Parathyroid adenoma (tissue), 2 donors: ENCODE measurements at regions not wholly inside any gene's neighbourhood (a gene's known extent, or its start where the extent isn't known, plus 50 kb on each side); places are given as distances from the start of the nearest gene placed in this dataset.

ENCODE experiments used
- H2AFZ ChIP-seq: fragments of 300-600 bp; sonication (generic); one replicate; pipeline ENCODE4 v1.7.0; 2017; ENCODE audit warnings: antibody characterized with exemption, mild to moderate bottlenecking
- H3K27ac ChIP-seq: fragments of 300-600 bp; sonication (generic); one replicate; pipeline ENCODE4 v1.7.0; 2017
- H3K27me3 ChIP-seq: fragments of 300-600 bp; sonication (generic); one replicate; pipeline ENCODE4 v1.7.0; 2017; ENCODE audit warnings: low read length; ENCODE audit not compliant: control insufficient read depth, insufficient read depth
- H3K36me3 ChIP-seq: fragments of 300-600 bp; sonication (generic); one replicate; pipeline ENCODE4 v1.7.0; 2017; ENCODE audit warnings: low read length; ENCODE audit not compliant: control insufficient read depth, insufficient read depth
- H3K4me1 ChIP-seq: fragments of 300-600 bp; sonication (generic); one replicate; pipeline ENCODE4 v1.7.0; 2017; ENCODE audit warnings: control low read depth
- H3K4me2 ChIP-seq: fragments of 300-600 bp; sonication (generic); one replicate; pipeline ENCODE4 v1.7.0; 2017; ENCODE audit warnings: low read length
- H3K4me3 ChIP-seq: fragments of 300-600 bp; sonication (generic); one replicate; pipeline ENCODE4 v1.7.0; 2017; ENCODE audit warnings: low read depth, low read length
- H3K79me2 ChIP-seq: fragments of 300-600 bp; sonication (generic); one replicate; pipeline ENCODE4 v1.7.0; 2017; ENCODE audit warnings: control low read depth
- H3K9ac ChIP-seq: fragments of 300-600 bp; sonication (generic); one replicate; pipeline ENCODE4 v1.7.0; 2017; ENCODE audit warnings: mild to moderate bottlenecking
- H3K9me3 ChIP-seq: fragments of 300-600 bp; sonication (generic); one replicate; pipeline ENCODE4 v1.7.0; 2017; ENCODE audit warnings: low read length; ENCODE audit not compliant: control insufficient read depth
- TF ChIP-seq, protein P1 (sequence below): fragments of 300-600 bp; sonication (generic); IDR thresholded peaks from one replicate; pipeline ENCODE4 v1.7.0; 2017; ENCODE audit warnings: antibody characterized with exemption, mild to moderate bottlenecking
- donor health status: primary hyperparathyroidism.

DNA sequence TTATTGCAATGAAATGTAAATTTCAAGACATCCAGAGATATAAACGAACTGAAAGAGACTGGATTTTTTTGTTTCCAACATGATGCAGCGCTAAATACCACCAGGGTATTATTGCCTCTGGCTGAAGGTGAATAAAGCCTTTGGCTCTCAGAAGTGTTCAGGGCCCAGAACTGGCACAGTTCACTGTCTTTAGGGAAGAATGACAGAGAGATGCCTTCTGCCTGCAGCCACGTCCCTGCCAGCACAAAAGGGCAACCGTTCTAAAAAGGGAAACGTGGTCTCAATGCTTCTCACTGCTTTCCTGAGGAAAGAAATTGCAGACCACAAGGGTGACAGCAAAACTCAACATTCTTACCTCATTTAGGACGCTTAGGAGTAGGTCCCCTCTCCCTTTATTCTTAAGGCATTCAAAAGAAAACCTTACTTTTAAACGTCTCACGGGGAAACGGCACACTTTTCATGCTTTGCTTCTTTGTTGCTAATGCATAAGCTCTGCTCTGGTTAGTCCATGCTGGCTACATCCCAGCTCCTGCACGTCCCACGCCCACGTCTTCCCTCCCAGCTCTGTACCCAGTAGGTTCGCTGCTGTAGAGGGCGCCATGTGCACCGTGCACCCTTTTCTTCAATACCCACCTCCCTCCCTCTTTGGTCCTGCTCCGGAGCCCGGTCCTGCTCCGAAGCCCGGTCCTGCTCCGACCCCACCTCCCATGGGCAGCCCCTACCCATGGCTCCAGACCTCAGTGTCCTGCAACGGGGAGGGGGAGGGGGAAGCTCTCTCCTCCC, 171.0 kb downstream of the HRH4 start:
- H3K27ac ChIP-seq, result no peak overlapping the region
- no peaks in the 10 kb centered on the region for H3K36me3 ChIP-seq
- H3K4me3 ChIP-seq, result no peak overlapping the region
- H2AFZ ChIP-seq, result no peak overlapping the region
- no peaks in the 10 kb centered on the region for H3K79me2 ChIP-seq
- H3K27me3 ChIP-seq, result no peaks in the 10 kb centered on the region
- H3K4me2 ChIP-seq, result no peak overlapping the region
- TF ChIP-seq, protein P1, sequence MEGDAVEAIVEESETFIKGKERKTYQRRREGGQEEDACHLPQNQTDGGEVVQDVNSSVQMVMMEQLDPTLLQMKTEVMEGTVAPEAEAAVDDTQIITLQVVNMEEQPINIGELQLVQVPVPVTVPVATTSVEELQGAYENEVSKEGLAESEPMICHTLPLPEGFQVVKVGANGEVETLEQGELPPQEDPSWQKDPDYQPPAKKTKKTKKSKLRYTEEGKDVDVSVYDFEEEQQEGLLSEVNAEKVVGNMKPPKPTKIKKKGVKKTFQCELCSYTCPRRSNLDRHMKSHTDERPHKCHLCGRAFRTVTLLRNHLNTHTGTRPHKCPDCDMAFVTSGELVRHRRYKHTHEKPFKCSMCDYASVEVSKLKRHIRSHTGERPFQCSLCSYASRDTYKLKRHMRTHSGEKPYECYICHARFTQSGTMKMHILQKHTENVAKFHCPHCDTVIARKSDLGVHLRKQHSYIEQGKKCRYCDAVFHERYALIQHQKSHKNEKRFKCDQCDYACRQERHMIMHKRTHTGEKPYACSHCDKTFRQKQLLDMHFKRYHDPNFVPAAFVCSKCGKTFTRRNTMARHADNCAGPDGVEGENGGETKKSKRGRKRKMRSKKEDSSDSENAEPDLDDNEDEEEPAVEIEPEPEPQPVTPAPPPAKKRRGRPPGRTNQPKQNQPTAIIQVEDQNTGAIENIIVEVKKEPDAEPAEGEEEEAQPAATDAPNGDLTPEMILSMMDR, result no peak
- H3K9me3 ChIP-seq, result no peaks in the 10 kb centered on the region
- no peaks in the 10 kb centered on the region for H3K4me1 ChIP-seq
- H3K9ac ChIP-seq, result no peak overlapping the region

DNA sequence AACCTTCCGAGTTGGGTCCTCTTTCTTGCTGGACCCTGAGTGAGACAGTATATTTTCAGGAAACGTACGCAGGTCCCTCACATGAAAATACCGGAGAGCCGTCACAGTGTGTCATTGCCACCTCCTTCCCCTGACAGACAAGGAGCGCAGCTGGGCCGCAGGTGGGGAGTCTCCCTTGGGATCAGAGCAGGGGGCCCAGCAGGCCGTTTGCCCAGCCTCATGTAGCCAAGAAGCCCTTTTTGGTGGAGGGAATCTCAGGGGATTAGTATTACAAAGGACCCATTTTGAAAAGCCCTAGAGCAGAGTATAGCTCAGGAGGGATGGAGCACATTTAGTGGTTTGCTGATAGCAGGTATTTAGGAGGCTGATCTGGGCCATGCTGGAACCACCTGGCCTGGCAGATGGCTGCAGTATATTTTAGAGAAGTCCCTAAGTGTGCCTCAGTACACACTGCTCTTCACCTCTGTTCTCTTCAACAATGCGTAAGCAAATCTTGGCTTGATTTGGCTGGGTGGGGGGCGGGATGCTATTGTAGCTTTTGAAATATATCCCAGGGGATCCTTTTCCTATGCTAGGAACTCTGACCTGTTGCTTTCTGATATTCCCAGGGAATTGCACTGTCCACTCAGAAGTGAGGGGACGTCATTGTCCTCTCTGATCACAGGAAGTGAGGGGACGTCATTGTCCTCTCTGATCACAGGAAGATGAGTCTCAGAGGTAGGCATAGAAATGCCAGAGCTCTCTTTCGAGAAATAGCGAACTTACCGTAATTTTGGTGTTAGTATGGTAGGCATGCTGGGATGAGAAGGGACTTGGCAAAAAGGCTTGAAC, 171.9 kb downstream of the HRH4 start:
- Histone ChIP-seq H2AFZ (no peak overlapping the region), H3K36me3 (no peaks in the 10 kb centered on the region), H3K27ac (no peak overlapping the region), H3K27me3 (no peaks in the 10 kb centered on the region), H3K79me2 (no peaks in the 10 kb centered on the region), H3K9me3 (no peaks in the 10 kb centered on the region), H3K4me3 (no peak overlapping the region), H3K4me2 (no peak overlapping the region), H3K9ac (no peak overlapping the region), H3K4me1 (no peaks in the 10 kb centered on the region)
- TF ChIP-seq, protein P1, result no peak

DNA sequence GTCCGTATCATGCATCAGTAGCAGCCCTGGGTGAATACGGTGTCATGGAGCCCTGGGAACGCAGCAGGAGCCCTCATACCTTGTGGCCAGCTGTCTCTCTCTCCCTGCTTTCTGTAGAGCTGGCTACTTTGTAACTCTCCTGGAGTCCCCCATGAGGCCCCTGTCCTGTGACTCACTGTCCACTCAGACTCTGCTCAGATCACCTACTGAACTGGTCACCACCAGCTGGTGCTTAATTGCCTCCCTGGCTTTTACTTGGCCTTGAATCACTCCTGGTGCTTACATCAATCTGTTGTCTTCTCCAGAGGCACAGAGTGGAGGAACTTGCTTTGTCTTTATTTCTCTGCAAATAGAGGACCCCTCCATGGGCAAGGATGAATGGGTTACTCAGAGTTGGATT, 172.7 kb downstream of the HRH4 start:
- Histone ChIP-seq H3K9me3 (no peaks in the 10 kb centered on the region), H3K4me1 (no peaks in the 10 kb centered on the region), H3K36me3 (no peaks in the 10 kb centered on the region), H2AFZ (no peak overlapping the region), H3K4me2 (no peak overlapping the region), H3K27ac (no peak overlapping the region), H3K4me3 (no peak overlapping the region), H3K9ac (no peak overlapping the region), H3K79me2 (no peaks in the 10 kb centered on the region), H3K27me3 (no peaks in the 10 kb centered on the region)
- TF ChIP-seq, protein P1, result no peak

DNA sequence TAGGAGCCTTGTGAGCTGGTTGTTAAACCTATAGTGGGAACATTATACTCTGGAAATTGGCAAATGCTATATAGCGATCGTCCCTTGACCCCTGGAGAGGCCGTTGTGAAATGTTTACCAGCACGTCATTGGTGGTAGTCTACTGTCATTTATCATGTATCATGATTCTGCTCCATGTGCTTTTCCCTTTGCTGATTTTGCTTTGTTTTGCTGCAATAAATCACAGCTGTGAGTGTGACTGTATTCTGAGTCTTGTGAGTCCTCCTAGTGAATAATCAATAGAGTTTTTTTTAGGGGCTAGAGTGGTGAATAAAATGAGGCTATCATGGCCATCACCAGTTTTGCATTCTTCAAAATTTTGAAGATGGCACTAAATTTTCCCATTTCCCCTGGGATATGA, 189.1 kb downstream of the HRH4 start:
- Histone ChIP-seq H3K79me2 (no peaks in the 10 kb centered on the region), H3K36me3 (no peaks in the 10 kb centered on the region), H3K27ac (no peak overlapping the region), H3K9ac (no peak overlapping the region), H3K9me3 (no peaks in the 10 kb centered on the region), H3K4me1 (no peaks in the 10 kb centered on the region), H3K4me3 (no peak overlapping the region), H3K27me3 (no peaks in the 10 kb centered on the region), H3K4me2 (no peak overlapping the region), H2AFZ (no peak overlapping the region)
- TF ChIP-seq, protein P1, result no peak
